HEK293 (cell line): ENCODE measurements at regions not wholly inside any gene's neighbourhood (a gene's known extent, or its start where the extent isn't known, plus 50 kb on each side); places are given as distances from the start of the nearest gene placed in this dataset.

ENCODE experiments used
- CTCF ChIA-PET: fragments of 350-600 bp; formaldehyde crosslinking; extraction: SDS; loops from one replicate; lab custom pipeline; 2021; ENCODE audit warnings: antibody characterized with exemption; lab: Yijun Ruan, JAX
- POLR2A ChIA-PET: fragments of 300-600 bp; formaldehyde crosslinking; extraction: SDS; loops from one replicate; lab custom pipeline; 2020; ENCODE audit warnings: antibody characterized with exemption, inconsistent platforms; lab: Yijun Ruan, JAX
- H3K27ac ChIP-seq: fragments of 200-500 bp; sonication (Bioruptor generic); 2 replicates; pipeline ENCODE4 v1.5.1; 2014; ENCODE audit warnings: low read depth, low read length, control low read depth, inconsistent platforms; ENCODE audit errors: extremely low read depth
- H3K36me3 ChIP-seq, 2 experiments: fragments of 200-500 bp in 1 of 2; sonication (Bioruptor generic) in 1 of 2; 1 replicate in 1 of 2; 2 replicates in 1 of 2; pipeline ENCODE4 v1.5.1; 2014 to 2017; ENCODE audit warnings: inconsistent platforms in 2 of 2, low read length in 2 of 2; ENCODE audit not compliant: control insufficient read depth in 2 of 2, insufficient read depth in 1 of 2
- H3K4me1 ChIP-seq: fragments of 200-500 bp; sonication (Bioruptor generic); 2 replicates; pipeline ENCODE4 v1.5.1; 2014; ENCODE audit warnings: mild to moderate bottlenecking, low read length, inconsistent platforms; ENCODE audit not compliant: control insufficient read depth, insufficient read depth
- H3K4me3 ChIP-seq: 2 replicates; pipeline ENCODE4 v1.5.1; 2011; ENCODE audit warnings: low read depth, mild to moderate bottlenecking, control low read depth, low read length, moderate library complexity
- H3K9me3 ChIP-seq: fragments of 200-500 bp; sonication (Bioruptor generic); 2 replicates; pipeline ENCODE4 v1.5.1; 2014; ENCODE audit warnings: low read depth, low read length, inconsistent platforms; ENCODE audit not compliant: control insufficient read depth, insufficient read depth
- BCL11B ChIP-seq: fragments of 450-650 bp; formaldehyde crosslinking; IDR thresholded peaks from 2 replicates; pipeline ENCODE4 v1.5.1; 2016; ENCODE audit warnings: low read depth, missing biosample characterization, missing genetic modification characterization
- BCL6B ChIP-seq: fragments of 450-650 bp; formaldehyde crosslinking; IDR thresholded peaks from 2 replicates; pipeline ENCODE4 v1.5.1; 2017; ENCODE audit warnings: missing biosample characterization, missing genetic modification characterization
- GLI2 ChIP-seq: fragments of 450-650 bp; formaldehyde crosslinking; IDR thresholded peaks from 2 replicates; pipeline ENCODE4; 2017; ENCODE audit warnings: missing biosample characterization, missing genetic modification characterization, low read depth, borderline replicate concordance
- PRDM2 ChIP-seq: fragments of 450-650 bp; formaldehyde crosslinking; IDR thresholded peaks from 2 replicates; pipeline ENCODE4 v1.5.1; 2016; ENCODE audit warnings: missing biosample characterization, missing genetic modification characterization, borderline replicate concordance
- TRIM28 ChIP-seq: IDR thresholded peaks from 2 replicates; pipeline ENCODE4 v1.6.1; 2011; ENCODE audit warnings: low read length, control low read depth, borderline replicate concordance
- YY1 ChIP-seq: fragments of 450-650 bp; formaldehyde crosslinking; IDR thresholded peaks from 2 replicates; pipeline ENCODE4 v1.5.1; 2018; ENCODE audit warnings: missing biosample characterization, missing genetic modification characterization
- ZFP37 ChIP-seq: fragments of 450-650 bp; formaldehyde crosslinking; IDR thresholded peaks from 2 replicates; pipeline ENCODE4 v1.5.1; 2016; ENCODE audit warnings: missing biosample characterization, missing genetic modification characterization
- ZNF10 ChIP-seq: fragments of 450-650 bp; formaldehyde crosslinking; IDR thresholded peaks from 2 replicates; pipeline ENCODE4 v1.5.1; 2017; ENCODE audit warnings: missing biosample characterization, missing genetic modification characterization
- ZNF132 ChIP-seq: fragments of 450-650 bp; formaldehyde crosslinking; IDR thresholded peaks from 2 replicates; pipeline ENCODE4 v1.5.1; 2017; ENCODE audit warnings: missing biosample characterization, missing genetic modification characterization, borderline replicate concordance
- ZNF140 ChIP-seq: fragments of 450-650 bp; formaldehyde crosslinking; IDR thresholded peaks from 2 replicates; pipeline ENCODE4 v1.5.1; 2016; ENCODE audit warnings: missing biosample characterization, missing genetic modification characterization
- ZNF23 ChIP-seq: fragments of 450-650 bp; formaldehyde crosslinking; IDR thresholded peaks from 2 replicates; pipeline ENCODE4 v1.5.1; 2016; ENCODE audit warnings: missing biosample characterization, missing genetic modification characterization, borderline replicate concordance
- ZNF292 ChIP-seq: fragments of 450-650 bp; formaldehyde crosslinking; IDR thresholded peaks from 2 replicates; pipeline ENCODE4 v1.5.1; 2016; ENCODE audit warnings: low read depth, missing biosample characterization, missing genetic modification characterization, borderline replicate concordance
- ZNF404 ChIP-seq: fragments of 450-650 bp; formaldehyde crosslinking; IDR thresholded peaks from 2 replicates; pipeline ENCODE4 v1.5.1; 2017; ENCODE audit warnings: missing biosample characterization, missing genetic modification characterization
- ZNF473 ChIP-seq: fragments of 450-650 bp; formaldehyde crosslinking; IDR thresholded peaks from 2 replicates; pipeline ENCODE4 v1.5.1; 2017; ENCODE audit warnings: missing biosample characterization, missing genetic modification characterization
- ZNF548 ChIP-seq: fragments of 450-650 bp; formaldehyde crosslinking; IDR thresholded peaks from 2 replicates; pipeline ENCODE4 v1.5.1; 2016; ENCODE audit warnings: missing biosample characterization, missing genetic modification characterization
- ZNF585B ChIP-seq: fragments of 450-650 bp; formaldehyde crosslinking; IDR thresholded peaks from 2 replicates; pipeline ENCODE4 v1.5.1; 2016; ENCODE audit warnings: missing biosample characterization, missing genetic modification characterization
- ZNF596 ChIP-seq: fragments of 450-650 bp; IDR thresholded peaks from 2 replicates; pipeline ENCODE4 v1.5.0; 2018; ENCODE audit warnings: missing biosample characterization, mild to moderate bottlenecking, missing genetic modification characterization, moderate library complexity
- ZNF645 ChIP-seq: fragments of 450-650 bp; formaldehyde crosslinking; IDR thresholded peaks from 2 replicates; pipeline ENCODE4; 2016; ENCODE audit warnings: missing biosample characterization, missing genetic modification characterization
- ZNF747 ChIP-seq: fragments of 450-650 bp; formaldehyde crosslinking; IDR thresholded peaks from 2 replicates; pipeline ENCODE4 v1.5.1; 2016; ENCODE audit warnings: missing biosample characterization, missing genetic modification characterization
- TF ChIP-seq, protein P1 (sequence below): fragments of 450-650 bp; formaldehyde crosslinking; IDR thresholded peaks from 2 replicates; pipeline ENCODE4 v1.5.1; 2016; ENCODE audit warnings: missing biosample characterization, missing genetic modification characterization

- H3K4me1 ChIP-seq = no peaks in the 10 kb centered on the region
- H3K36me3 ChIP-seq = no peaks in the 10 kb centered on the region
- H3K9me3 ChIP-seq = no peaks in the 10 kb centered on the region
- TF ChIP-seq ZNF548 (tag by site-specific recombination) = no peak
- no peak for TF ChIP-seq PRDM2 (tag by site-specific recombination)
- no peak for TF ChIP-seq ZNF473 (tag by site-specific recombination)
- TF ChIP-seq ZNF292 (tag by site-specific recombination) = no peak
- no peak for TF ChIP-seq ZFP37 (tag by site-specific recombination)
- TF ChIP-seq, all 188 proteins: peak for 0
- H3K27ac ChIP-seq = no peak overlapping the region
- ChIA-PET POLR2A (no interaction called here), CTCF (interaction anchor here (0.7 kb wide), 1 partner anchor 143 kb away, joined by 3 read pairs; no protein-coding TSS in a partner anchor)
- H3K4me3 ChIP-seq = no peak overlapping the region
Measured at GRCh38 chr21:18985584-18985983, 582.0 kb upstream of the TMPRSS15 start.

GRCh38 chr21:18986197-18986596, 582.6 kb upstream of the TMPRSS15 start:
- TF ChIP-seq YY1 (tag by site-specific recombination) (no peak), ZNF10 (no peak), ZNF747 (no peak), ZNF645 (no peak), ZNF23 (no peak), BCL11B (no peak), TRIM28 (no peak), ZNF596 (tag by site-specific recombination) (no peak), BCL6B (tag by site-specific recombination) (no peak), ZNF140 (tag by site-specific recombination) (no peak), ZNF132 (no peak), GLI2 (tag by site-specific recombination) (no peak), ZNF585B (no peak), ZNF404 (tag by site-specific recombination) (no peak)
- TF ChIP-seq, protein P1, sequence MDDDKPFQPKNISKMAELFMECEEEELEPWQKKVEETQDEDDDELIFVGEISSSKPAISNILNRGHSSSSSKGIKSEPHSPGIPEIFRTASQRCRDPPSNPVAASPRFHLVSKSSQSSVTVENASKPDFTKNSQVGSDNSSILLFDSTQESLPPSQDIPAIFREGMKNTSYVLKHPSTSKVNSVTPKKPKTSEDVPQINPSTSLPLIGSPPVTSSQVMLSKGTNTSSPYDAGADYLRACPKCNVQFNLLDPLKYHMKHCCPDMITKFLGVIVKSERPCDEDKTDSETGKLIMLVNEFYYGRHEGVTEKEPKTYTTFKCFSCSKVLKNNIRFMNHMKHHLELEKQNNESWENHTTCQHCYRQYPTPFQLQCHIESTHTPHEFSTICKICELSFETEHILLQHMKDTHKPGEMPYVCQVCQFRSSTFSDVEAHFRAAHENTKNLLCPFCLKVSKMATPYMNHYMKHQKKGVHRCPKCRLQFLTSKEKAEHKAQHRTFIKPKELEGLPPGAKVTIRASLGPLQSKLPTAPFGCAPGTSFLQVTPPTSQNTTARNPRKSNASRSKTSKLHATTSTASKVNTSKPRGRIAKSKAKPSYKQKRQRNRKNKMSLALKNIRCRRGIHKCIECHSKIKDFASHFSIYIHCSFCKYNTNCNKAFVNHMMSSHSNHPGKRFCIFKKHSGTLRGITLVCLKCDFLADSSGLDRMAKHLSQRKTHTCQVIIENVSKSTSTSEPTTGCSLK = no peak
- Histone ChIP-seq H3K27ac (no peak overlapping the region), H3K4me3 (no peak overlapping the region), H3K4me1 (no peaks in the 10 kb centered on the region), H3K36me3 (no peaks in the 10 kb centered on the region), H3K9me3 (no peaks in the 10 kb centered on the region)
- ChIA-PET CTCF (no interaction called here), POLR2A (no interaction called here)
